ENCODE measurements at regions not wholly inside any gene's neighbourhood (a gene's known extent, or its start where the extent isn't known, plus 50 kb on each side); places are given as distances from the start of the nearest gene placed in this dataset.

GRCh38 chr11:92558323-92558722 is 333.7 kb downstream of the FAT3 start:
- TF ChIP-seq CTCF (conservative IDR thresholded peaks at IDR 0.05; ENCODE audit: low read depth, low read length), result no peak
- no peak for DNase-seq (ENCODE audit: low read depth)
- H3K4me3 ChIP-seq (ENCODE audit: low read depth, low read length), result no peak overlapping the region

GRCh38 chr11:92569726-92570125 is 345.1 kb downstream of the FAT3 start:
- H3K4me3 ChIP-seq (ENCODE audit: low read depth, low read length), result no peak overlapping the region
- no peak for TF ChIP-seq CTCF (conservative IDR thresholded peaks at IDR 0.05; ENCODE audit: low read depth, low read length)
- no peak for DNase-seq (ENCODE audit: low read depth)

GRCh38 chr11:92572559-92572958 is 347.9 kb downstream of the FAT3 start:
- no peak overlapping the region for H3K4me3 ChIP-seq (ENCODE audit: low read depth, low read length)
- no peak for TF ChIP-seq CTCF (conservative IDR thresholded peaks at IDR 0.05; ENCODE audit: low read depth, low read length)
- DNase-seq (ENCODE audit: low read depth), result no peak

GRCh38 chr11:92576315-92576714 is 351.7 kb downstream of the FAT3 start:
- no peak for TF ChIP-seq CTCF (conservative IDR thresholded peaks at IDR 0.05; ENCODE audit: low read depth, low read length)
- no peak overlapping the region for H3K4me3 ChIP-seq (ENCODE audit: low read depth, low read length)
- DNase-seq (ENCODE audit: low read depth), result no peak

- H3K4me3 ChIP-seq (ENCODE audit: low read depth, low read length), result no peak overlapping the region
- TF ChIP-seq CTCF (conservative IDR thresholded peaks at IDR 0.05; ENCODE audit: low read depth, low read length), result no peak
- DNase-seq (ENCODE audit: low read depth), result no peak
Observed at GRCh38 chr11:92580908-92581307, 356.3 kb downstream of the FAT3 start.

GRCh38 chr11:92588393-92588792 is 363.8 kb downstream of the FAT3 start:
- no peak overlapping the region for H3K4me3 ChIP-seq (ENCODE audit: low read depth, low read length)
- DNase-seq (ENCODE audit: low read depth), result no peak
- TF ChIP-seq CTCF (conservative IDR thresholded peaks at IDR 0.05; ENCODE audit: low read depth, low read length), result no peak

- no peak overlapping the region for H3K4me3 ChIP-seq (ENCODE audit: low read depth, low read length)
- DNase-seq (ENCODE audit: low read depth), result no peak
- TF ChIP-seq CTCF (conservative IDR thresholded peaks at IDR 0.05; ENCODE audit: low read depth, low read length), result no peak
Observed at GRCh38 chr11:92589512-92589911, 364.9 kb downstream of the FAT3 start.

Measured in choroid plexus epithelial cell (primary cell).